PFSK-1 (cell line): ENCODE measurements at regions not wholly inside any gene's neighbourhood (a gene's known extent, or its start where the extent isn't known, plus 50 kb on each side); places are given as distances from the start of the nearest gene placed in this dataset.

ENCODE experiments used
- POLR2AphosphoS5 ChIP-seq: IDR thresholded peaks from 2 replicates; pipeline ENCODE4 v1.6.1; 2012; ENCODE audit warnings: low read depth, mild to moderate bottlenecking, control low read depth, low read length, moderate library complexity
- SIN3A ChIP-seq: IDR thresholded peaks from 2 replicates; pipeline ENCODE4 v1.6.1; 2012; ENCODE audit warnings: mild to moderate bottlenecking, low read length, moderate library complexity, borderline replicate concordance; ENCODE audit not compliant: insufficient read depth
- TAF1 ChIP-seq: IDR thresholded peaks from 2 replicates; pipeline ENCODE4 v1.6.1; 2012; ENCODE audit warnings: low read length, control low read depth, borderline replicate concordance; ENCODE audit not compliant: insufficient read depth
- TF ChIP-seq, protein P1 (sequence below), 2 experiments: IDR thresholded peaks; 2 replicates each; pipeline versions ENCODE4 v1.6.1 to v1.8.0; 2011 to 2012; ENCODE audit warnings: low read depth in 2 of 2, low read length in 2 of 2, control low read depth in 1 of 2, inconsistent platforms in 1 of 2, mild to moderate bottlenecking in 1 of 2, moderate library complexity in 1 of 2; ENCODE audit not compliant: insufficient read depth in 1 of 2

- TF ChIP-seq SIN3A (no peak), TAF1 (no peak), POLR2AphosphoS5 (no peak)
- TF ChIP-seq, protein P1, sequence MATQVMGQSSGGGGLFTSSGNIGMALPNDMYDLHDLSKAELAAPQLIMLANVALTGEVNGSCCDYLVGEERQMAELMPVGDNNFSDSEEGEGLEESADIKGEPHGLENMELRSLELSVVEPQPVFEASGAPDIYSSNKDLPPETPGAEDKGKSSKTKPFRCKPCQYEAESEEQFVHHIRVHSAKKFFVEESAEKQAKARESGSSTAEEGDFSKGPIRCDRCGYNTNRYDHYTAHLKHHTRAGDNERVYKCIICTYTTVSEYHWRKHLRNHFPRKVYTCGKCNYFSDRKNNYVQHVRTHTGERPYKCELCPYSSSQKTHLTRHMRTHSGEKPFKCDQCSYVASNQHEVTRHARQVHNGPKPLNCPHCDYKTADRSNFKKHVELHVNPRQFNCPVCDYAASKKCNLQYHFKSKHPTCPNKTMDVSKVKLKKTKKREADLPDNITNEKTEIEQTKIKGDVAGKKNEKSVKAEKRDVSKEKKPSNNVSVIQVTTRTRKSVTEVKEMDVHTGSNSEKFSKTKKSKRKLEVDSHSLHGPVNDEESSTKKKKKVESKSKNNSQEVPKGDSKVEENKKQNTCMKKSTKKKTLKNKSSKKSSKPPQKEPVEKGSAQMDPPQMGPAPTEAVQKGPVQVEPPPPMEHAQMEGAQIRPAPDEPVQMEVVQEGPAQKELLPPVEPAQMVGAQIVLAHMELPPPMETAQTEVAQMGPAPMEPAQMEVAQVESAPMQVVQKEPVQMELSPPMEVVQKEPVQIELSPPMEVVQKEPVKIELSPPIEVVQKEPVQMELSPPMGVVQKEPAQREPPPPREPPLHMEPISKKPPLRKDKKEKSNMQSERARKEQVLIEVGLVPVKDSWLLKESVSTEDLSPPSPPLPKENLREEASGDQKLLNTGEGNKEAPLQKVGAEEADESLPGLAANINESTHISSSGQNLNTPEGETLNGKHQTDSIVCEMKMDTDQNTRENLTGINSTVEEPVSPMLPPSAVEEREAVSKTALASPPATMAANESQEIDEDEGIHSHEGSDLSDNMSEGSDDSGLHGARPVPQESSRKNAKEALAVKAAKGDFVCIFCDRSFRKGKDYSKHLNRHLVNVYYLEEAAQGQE (IDR thresholded peaks at IDR 0.05; ENCODE audit: insufficient read depth in 1 of 2, low read depth in 2 of 2, low read length in 2 of 2) = no peak
These were observed 194.4 kb upstream of the SNX7 start for GRCh38 chr1:98467122-98467521.
